Gastroesophageal sphincter (tissue), 2 donors: ENCODE measurements at regions not wholly inside any gene's neighbourhood (a gene's known extent, or its start where the extent isn't known, plus 50 kb on each side); places are given as distances from the start of the nearest gene placed in this dataset.

Experiments used
- EP300 ChIP-seq: sonication (generic); formaldehyde crosslinking; IDR thresholded peaks from one replicate; pipeline ENCODE4 v1.6.1; 2017; ENCODE audit warnings: antibody characterized with exemption, mild to moderate bottlenecking
- POLR2A ChIP-seq, 2 donors: fragments of 450-650 bp; IDR thresholded peaks; one replicate each; pipeline ENCODE4 v1.6.1; 2017; ENCODE audit warnings: antibody characterized with exemption in 2 of 2, mild to moderate bottlenecking in 2 of 2, moderate library complexity in 1 of 2

GRCh38 chr13:31878052-31878451 lies 138.7 kb downstream of the RXFP2 start:
- TF ChIP-seq EP300 (no peak), POLR2A (IDR thresholded peaks at IDR 0.05) (no peak)
